GM12891 (cell line): ENCODE measurements at regions not wholly inside any gene's neighbourhood (a gene's known extent, or its start where the extent isn't known, plus 50 kb on each side); places are given as distances from the start of the nearest gene placed in this dataset.

ENCODE experiments used
- DNase-seq: peaks from one replicate; pipeline ENCODE4 v3.0.0; 2011; ENCODE audit warnings: low spot score; ENCODE audit not compliant: insufficient read length
- FAIRE-seq: peaks from 2 replicates; lab custom pipeline; 2011; peaks lifted over from hg19 to GRCh38; lab: Jason Lieb, UNC
- PAX5 ChIP-seq: IDR thresholded peaks from 2 replicates; pipeline ENCODE4 v1.6.1; 2011; ENCODE audit warnings: low read length, moderate library complexity, mild to moderate bottlenecking; ENCODE audit not compliant: insufficient read depth, severe bottlenecking
- POLR2A ChIP-seq: IDR thresholded peaks from 2 replicates; pipeline ENCODE4 v1.6.1; 2011; ENCODE audit warnings: low read depth, low read length, control low read depth
- POLR2AphosphoS5 ChIP-seq: IDR thresholded peaks from 2 replicates; pipeline ENCODE4 v1.6.1; 2011; ENCODE audit warnings: low read depth, low read length, control low read depth
- POU2F2 ChIP-seq: IDR thresholded peaks from 2 replicates; pipeline ENCODE4 v1.6.1; 2011; ENCODE audit warnings: low read depth, mild to moderate bottlenecking, control low read depth, low read length, moderate library complexity
- SPI1 ChIP-seq: IDR thresholded peaks from 2 replicates; pipeline ENCODE4 v1.6.1; 2011; ENCODE audit warnings: low read depth, low read length, control low read depth
- TAF1 ChIP-seq: IDR thresholded peaks from 2 replicates; pipeline ENCODE4 v1.6.1; 2011; ENCODE audit warnings: low read depth, low read length, control low read depth

DNA sequence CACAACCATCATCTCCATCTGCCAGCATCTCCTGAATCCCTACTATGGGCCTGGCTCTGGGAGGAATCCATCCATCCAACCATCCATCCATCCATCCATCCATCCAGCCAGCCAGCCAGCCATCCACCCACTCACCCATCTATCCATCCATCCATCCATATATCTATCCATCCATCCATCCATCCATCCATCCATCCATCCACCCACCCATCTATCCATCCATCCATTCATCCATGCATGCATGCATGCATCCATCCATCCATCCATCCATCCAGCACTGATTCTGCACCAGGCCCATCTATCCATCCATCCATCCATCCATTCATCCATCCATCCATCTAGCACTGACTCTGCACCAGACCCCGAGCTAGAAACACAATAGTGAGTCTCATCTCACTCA lies 141.3 kb upstream of the WNT4 start:
- no peak for TF ChIP-seq POU2F2
- no peak for TF ChIP-seq TAF1
- no peak for TF ChIP-seq POLR2AphosphoS5
- TF ChIP-seq PAX5 = no peak
- TF ChIP-seq POLR2A = no peak
- TF ChIP-seq SPI1 = no peak
- FAIRE-seq = no peak

DNA sequence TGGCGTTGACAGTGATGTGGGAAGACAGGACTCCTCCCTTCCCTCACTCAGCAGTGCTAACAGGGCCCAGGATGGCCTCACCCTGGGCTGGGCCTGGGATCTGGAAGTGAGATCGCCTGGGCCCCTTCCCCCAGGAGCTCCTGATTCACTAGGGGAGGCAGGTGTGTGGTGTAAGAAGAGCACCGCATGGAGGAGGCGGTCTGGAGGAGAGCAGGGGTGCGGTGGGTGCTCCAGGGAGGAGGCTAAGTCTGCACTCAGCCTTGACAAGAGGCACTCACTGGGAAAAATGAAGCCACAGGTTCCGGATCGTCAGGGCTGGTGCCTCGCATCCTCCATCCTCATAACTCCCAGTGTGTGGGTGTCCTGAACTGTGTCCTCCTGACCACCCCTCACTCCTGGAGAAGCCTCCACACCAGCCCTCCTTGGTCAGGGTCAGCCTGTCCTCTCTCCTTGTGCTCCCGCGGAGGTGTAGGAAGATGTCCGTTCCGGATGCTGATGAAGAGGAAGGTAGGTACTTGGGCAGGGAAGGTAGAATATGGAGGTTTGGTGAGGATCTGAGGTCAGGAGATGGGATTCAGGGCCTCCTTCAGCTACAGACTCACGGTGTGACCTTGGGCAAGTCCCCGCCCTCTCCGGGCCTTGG lies 142.1 kb upstream of the WNT4 start:
- TF ChIP-seq TAF1 = no peak
- FAIRE-seq (no peak), DNase-seq (no peak)

More for the DNA sequence above, 141.3 kb upstream of the WNT4 start:
- DNase-seq = no peak

DNA sequence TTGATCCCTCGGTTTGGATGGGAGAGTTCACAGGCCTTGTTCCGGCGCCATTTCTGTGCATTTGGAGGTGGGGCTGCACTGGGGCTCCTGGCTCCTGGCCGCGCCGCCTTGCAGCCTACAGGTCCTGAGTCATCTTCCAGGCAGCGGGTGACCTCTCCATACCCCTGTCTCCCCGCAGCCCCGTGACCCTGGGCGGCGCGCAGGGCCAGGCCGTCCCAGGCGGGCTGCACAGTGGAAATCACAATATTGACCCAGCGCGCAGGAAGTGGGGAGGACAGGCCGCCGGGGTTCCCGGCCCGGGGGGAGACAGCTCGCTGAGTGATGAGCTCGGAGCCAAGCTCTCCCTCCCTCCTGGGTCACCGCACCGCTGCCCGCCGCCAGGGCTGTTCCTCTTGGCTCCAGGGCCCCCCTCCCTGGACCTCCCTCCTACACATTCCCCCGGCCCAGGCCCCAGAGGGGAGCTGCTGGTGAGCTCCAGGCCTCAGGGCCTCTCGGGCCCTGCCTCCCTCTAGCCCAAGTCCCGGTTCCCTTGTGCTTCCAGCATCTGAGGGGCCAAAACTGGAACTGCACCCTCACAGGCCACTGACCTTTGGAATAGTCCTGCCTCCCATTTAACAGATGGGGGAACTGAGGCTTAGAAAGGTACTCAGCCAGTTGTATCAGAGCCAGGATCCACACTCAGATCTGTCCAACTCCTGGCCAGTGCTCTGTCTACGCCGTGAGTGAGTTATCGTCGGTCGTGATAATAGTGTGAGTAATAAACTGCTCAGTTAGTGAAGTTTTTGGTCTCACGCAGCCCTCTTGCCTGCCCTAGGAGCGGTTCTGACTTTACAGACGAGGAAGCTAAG lies 142.9 kb upstream of the WNT4 start:
- TF ChIP-seq PAX5 (no peak), SPI1 (no peak), TAF1 (no peak), POLR2AphosphoS5 (no peak), POU2F2 (no peak), POLR2A (no peak)
- DNase-seq (no peak), FAIRE-seq (no peak)

DNA sequence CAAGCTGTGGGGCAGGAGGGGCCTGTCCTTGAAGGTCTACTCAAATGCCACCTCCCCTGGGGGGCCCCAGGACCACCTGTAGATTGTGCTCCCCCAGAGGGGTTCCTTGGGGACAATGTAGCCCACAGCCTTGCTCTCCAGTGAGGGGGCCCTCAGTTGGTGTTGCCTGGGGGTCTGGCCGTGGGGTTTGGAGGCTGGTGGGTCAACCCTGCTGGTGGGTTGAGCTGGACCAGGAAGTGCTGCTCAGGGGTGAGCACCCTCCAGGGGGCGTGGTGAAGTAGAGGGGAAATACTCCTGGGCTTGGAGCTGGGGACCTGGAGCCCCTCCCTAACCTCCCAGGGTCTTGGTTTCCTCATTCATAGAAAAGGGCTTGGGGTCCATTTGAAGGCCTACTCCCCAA lies 143.6 kb upstream of the WNT4 start:
- FAIRE-seq (no peak), DNase-seq (no peak)
- TF ChIP-seq PAX5 (no peak), POU2F2 (no peak), TAF1 (no peak), SPI1 (no peak), POLR2AphosphoS5 (no peak), POLR2A (no peak)

DNA sequence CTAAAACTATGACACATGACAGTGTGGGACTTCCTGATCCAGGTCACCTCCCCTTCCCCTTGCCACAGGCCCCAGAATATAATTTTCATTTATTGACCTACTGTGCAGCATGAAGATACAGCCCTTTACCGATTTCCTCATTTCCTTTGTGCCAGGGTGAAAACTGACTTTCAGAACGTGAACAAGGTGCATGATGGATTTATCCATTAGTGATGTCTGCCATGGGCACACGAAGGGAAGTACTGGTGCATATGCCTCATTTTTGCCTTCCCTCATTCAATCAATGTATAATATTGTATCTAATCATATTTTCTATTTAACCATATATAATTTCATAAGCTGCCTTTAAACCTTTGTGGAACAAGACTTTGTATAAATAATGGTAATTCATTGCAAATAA lies 144.4 kb upstream of the WNT4 start:
- no peak for FAIRE-seq
- DNase-seq = no peak
- no peak for TF ChIP-seq POLR2A
- TF ChIP-seq POLR2AphosphoS5 = no peak
- TF ChIP-seq PAX5 = no peak

DNA sequence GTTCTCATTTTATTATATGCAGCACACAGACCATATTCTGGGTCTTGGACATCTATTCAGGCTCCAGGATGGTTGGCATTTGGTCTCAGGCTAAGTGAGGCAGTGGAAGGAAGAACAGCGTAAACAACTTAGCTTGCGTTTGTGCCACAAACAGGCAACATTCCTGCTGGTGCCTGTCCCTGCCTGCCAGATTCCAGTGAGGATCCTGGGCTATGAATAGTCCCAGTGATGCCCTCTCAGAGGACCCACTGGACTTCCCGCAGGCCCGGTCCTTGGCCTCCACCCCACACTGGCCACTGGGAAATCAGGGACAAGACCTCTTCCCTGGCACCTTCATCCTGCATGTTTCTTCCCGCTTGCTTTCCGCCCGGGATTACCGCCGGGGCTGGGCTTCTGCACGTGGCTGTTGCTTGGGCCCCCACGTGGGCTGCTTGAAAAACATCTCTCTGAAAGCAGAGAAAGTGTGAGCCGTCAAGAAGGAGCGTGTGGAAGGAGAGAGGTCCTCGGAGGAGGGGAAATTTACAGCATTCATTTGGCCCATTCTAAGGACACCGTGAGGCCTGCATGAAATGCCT lies 145.1 kb upstream of the WNT4 start:
- no peak for TF ChIP-seq SPI1
- TF ChIP-seq POU2F2 = no peak
- no peak for TF ChIP-seq POLR2A
- no peak for TF ChIP-seq PAX5
- TF ChIP-seq POLR2AphosphoS5 = no peak
- no peak for TF ChIP-seq TAF1
- DNase-seq (no peak), FAIRE-seq (no peak)

DNA sequence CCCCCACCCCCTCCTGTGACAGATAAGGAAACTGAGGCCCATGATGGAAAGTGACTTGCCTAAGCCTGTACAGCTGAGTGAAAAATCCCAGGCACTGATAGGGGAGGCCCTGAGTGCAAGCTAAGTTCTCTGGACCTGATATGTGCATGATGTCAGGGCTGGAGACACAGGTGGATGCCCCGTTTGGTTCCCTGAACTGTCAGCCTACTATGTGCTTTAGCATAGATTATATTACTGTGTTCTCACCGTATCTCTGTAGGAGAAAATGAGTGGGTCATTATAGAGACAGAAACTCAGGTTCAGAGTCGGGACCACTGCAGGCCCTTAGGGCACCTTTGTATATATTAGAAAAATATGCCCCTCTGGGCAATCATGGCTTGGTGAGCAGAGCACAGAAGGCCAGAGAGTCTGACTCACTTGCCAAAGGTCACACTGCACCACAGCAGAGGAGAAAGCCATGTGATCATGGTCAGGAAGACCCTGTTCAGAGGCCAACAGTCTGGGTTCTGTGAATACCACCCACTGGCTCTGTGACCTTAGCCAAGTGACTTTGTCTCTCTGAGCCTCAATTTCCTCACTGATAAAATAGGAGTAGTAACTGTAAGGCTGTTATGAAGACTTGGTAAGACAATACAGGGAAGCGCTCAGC lies 145.8 kb upstream of the WNT4 start:
- DNase-seq (no peak), FAIRE-seq (no peak)
- TF ChIP-seq SPI1 (no peak), TAF1 (no peak), POLR2AphosphoS5 (no peak), POU2F2 (no peak), POLR2A (no peak), PAX5 (no peak)

DNA sequence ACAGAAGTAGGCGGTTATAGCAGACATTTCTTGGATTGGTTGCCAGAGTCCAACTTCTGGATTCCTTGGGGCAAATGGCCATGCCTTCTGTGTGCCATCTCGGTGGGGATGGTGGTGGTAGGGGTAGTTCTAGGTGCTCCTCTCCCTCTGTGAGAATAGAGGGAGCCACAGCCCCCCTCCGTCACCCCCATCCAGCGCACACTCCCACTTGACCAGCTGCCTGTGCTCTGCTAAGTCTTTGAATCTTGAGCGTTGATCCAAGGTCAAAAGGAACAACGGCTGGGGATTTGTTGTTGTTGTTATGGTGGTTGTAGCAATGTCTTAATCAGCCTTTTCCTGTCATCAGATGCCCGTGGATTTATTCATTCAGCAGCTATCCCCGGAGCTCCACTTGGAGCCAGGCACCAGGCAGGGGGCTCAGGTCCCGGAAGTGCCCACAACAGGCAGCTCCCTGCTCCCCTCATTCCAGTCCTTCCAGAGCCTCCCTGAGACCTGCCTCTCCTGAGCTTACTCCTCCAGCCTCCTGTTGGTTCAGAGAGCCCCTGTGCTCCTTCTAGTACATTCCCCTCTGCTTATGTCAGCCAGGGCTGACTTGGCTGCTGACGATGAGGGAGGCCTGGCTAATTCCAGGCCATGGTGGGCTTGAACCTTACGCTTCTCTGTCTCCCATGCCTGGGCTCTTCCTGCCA lies 146.6 kb upstream of the WNT4 start:
- TF ChIP-seq POLR2A (no peak), SPI1 (no peak), PAX5 (no peak), TAF1 (no peak), POU2F2 (no peak), POLR2AphosphoS5 (no peak)
- FAIRE-seq (no peak), DNase-seq (no peak)

DNA sequence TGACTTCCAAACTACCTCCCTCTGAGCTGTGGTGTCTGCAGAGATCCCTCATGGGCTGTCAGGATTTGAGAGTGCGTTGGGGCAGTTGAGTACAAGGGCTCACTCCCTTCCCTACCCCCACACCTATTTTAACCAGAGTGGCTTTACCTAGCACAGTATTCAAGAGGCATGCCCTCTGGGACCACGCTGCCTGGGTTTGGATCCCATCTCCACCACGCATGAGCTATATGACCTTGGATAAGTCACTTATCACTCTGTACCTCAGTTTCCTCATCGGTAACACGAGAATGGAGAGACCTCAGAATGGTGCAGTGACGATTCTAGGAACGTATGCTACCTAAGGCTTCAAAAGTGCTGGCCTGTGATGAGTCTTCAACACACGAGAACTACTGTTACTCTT lies 147.3 kb upstream of the WNT4 start:
- FAIRE-seq = no peak
- DNase-seq = no peak
- TF ChIP-seq POU2F2 (no peak), TAF1 (no peak), POLR2AphosphoS5 (no peak), SPI1 (no peak), POLR2A (no peak), PAX5 (no peak)
